ENCODE measurements at regions not wholly inside any gene's neighbourhood (a gene's known extent, or its start where the extent isn't known, plus 50 kb on each side); places are given as distances from the start of the nearest gene placed in this dataset.

DNA sequence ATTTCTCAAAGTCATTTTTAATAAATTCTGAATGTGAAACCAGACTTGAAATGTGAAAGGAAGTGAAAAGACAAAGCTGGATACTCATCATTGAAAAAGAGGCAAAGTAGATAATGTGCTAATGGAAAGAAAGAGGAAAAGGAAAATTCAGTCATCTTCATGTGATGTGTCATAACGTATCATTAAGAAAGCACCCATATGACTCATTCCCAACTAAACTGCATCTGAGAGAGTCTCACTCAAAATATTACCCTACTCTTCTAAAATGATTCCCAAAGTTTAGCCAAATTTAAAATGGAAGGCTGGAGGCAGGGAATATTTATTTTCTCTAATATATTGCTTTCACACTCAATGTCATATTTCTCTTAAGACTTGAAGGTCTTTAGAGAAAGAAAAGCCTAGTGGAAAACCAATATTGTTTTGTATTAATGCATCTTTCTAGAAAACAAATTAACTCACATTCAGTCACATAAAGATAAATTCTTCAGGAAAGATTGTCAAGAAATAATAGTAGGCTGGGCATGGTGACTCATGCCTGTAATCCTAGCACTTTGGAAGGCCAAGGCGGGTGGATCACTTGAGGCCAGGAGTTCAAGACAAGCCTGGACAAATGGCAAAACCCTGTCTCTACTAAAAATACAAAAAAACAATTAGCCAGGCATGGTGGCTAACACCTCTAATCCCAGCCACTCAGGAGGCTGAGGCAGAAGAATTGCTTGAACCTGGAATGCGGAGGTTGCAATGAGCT lies 129.9 kb downstream of the SLC30A10 start:
- no peak for ATAC-seq (ENCODE audit: insufficient read depth, low FRiP score)
- WGBS, 2 donors: 77 to 80% methylated on average over 3 of the region's 3 CpGs
- Histone ChIP-seq H3K27ac (ENCODE audit: low read depth in 1 of 2, low read length in 1 of 2) (no peak overlapping the region), H3K27me3 (ENCODE audit: control insufficient read depth in 3 of 3, insufficient read depth in 3 of 3, low read length in 2 of 3) (no peaks in the 10 kb centered on the region), H3K36me3 (ENCODE audit: control insufficient read depth in 4 of 4, insufficient read depth in 4 of 4, low read length in 4 of 4) (no peaks in the 10 kb centered on the region), H3K4me1 (ENCODE audit: control insufficient read depth in 5 of 5, insufficient read depth in 5 of 5, low read length in 5 of 5) (no peaks in the 10 kb centered on the region), H3K9ac (ENCODE audit: insufficient read depth in 1 of 2, low read length in 2 of 2) (no peak overlapping the region), H3K4me3 (no peak overlapping the region), H3K9me3 (ENCODE audit: control insufficient read depth in 4 of 4, insufficient read depth in 3 of 4, low read length in 3 of 4) (peaks cover 0 to 4% (median 0%) of the 10 kb centered on the region in 4 donors)
- DNase-seq: no peak
- TF ChIP-seq, protein P1, sequence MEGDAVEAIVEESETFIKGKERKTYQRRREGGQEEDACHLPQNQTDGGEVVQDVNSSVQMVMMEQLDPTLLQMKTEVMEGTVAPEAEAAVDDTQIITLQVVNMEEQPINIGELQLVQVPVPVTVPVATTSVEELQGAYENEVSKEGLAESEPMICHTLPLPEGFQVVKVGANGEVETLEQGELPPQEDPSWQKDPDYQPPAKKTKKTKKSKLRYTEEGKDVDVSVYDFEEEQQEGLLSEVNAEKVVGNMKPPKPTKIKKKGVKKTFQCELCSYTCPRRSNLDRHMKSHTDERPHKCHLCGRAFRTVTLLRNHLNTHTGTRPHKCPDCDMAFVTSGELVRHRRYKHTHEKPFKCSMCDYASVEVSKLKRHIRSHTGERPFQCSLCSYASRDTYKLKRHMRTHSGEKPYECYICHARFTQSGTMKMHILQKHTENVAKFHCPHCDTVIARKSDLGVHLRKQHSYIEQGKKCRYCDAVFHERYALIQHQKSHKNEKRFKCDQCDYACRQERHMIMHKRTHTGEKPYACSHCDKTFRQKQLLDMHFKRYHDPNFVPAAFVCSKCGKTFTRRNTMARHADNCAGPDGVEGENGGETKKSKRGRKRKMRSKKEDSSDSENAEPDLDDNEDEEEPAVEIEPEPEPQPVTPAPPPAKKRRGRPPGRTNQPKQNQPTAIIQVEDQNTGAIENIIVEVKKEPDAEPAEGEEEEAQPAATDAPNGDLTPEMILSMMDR (IDR thresholded peaks at IDR 0.05; ENCODE audit: control extremely low read depth, extremely low read depth): no peak

DNA sequence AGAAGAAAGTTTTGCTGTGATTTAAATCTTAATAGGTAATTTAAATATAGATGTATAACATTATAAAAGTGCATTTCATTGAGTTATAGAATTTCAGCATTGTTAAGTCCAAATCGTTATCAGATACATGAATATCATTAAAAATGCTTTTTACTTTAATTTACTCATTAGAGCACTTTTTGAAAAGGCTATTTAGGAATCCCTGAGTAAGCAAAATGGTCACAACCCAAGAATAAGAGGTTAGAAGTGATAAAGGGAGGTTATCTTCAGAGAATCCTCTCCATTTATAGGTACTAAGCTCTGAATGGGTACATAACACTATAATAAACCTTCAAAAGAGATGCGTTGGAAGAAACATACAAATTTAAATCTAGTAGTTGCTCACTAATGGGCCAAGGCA lies 130.7 kb downstream of the SLC30A10 start:
- TF ChIP-seq, protein P1 (IDR thresholded peaks at IDR 0.05; ENCODE audit: control extremely low read depth, extremely low read depth): no peak
- ATAC-seq (ENCODE audit: insufficient read depth, low FRiP score) (no peak), DNase-seq (no peak)
- no peaks in the 10 kb centered on the region for H3K9me3 ChIP-seq (ENCODE audit: control insufficient read depth in 4 of 4, insufficient read depth in 3 of 4, low read length in 3 of 4)
- no peak overlapping the region for H3K27ac ChIP-seq (ENCODE audit: low read depth in 1 of 2, low read length in 1 of 2)
- H3K4me3 ChIP-seq: no peak overlapping the region
- H3K27me3 ChIP-seq (ENCODE audit: control insufficient read depth in 3 of 3, insufficient read depth in 3 of 3, low read length in 2 of 3): no peaks in the 10 kb centered on the region
- no peaks in the 10 kb centered on the region for H3K36me3 ChIP-seq (ENCODE audit: control insufficient read depth in 4 of 4, insufficient read depth in 4 of 4, low read length in 4 of 4)
- WGBS, 2 donors: 92 to 94% methylated on average over 2 of the region's 2 CpGs
- H3K4me1 ChIP-seq (ENCODE audit: control insufficient read depth in 5 of 5, insufficient read depth in 5 of 5, low read length in 5 of 5): peaks cover 0 to under 1% (median 0%) of the 10 kb centered on the region in 5 donors
- no peak overlapping the region for H3K9ac ChIP-seq (ENCODE audit: insufficient read depth in 1 of 2, low read length in 2 of 2)

DNA sequence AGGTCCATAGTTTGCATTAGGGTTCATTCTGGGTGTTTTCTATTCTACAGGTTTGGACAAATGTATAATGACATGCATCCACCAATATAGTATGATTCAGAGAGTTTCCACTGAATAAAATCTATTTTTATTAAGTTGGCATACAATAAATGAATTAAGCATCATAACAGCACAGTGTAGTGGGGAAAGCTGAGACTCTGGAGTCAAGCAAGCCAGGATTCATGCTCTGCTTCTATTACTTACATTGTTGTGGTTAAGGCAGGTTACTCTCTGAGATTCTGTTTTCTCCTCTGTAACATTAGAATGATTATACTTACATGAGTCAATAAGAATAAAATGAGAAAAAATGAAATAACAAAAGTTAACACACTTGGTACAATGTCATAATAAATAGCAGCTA lies 131.3 kb downstream of the SLC30A10 start:
- no peak for ATAC-seq (ENCODE audit: insufficient read depth, low FRiP score)
- no peak for DNase-seq

More for the DNA sequence above, 131.3 kb downstream of the SLC30A10 start:
- H3K9ac ChIP-seq (ENCODE audit: insufficient read depth in 1 of 2, low read length in 2 of 2): no peak overlapping the region
- H3K27ac ChIP-seq (ENCODE audit: low read depth in 1 of 2, low read length in 1 of 2): no peak overlapping the region
- peaks cover 0 to 3% (median 0%) of the 10 kb centered on the region in 5 donors for H3K4me1 ChIP-seq (ENCODE audit: control insufficient read depth in 5 of 5, insufficient read depth in 5 of 5, low read length in 5 of 5)
- no peak overlapping the region for H3K4me3 ChIP-seq
- no peaks in the 10 kb centered on the region for H3K27me3 ChIP-seq (ENCODE audit: control insufficient read depth in 3 of 3, insufficient read depth in 3 of 3, low read length in 2 of 3)
- TF ChIP-seq, protein P1 (IDR thresholded peaks at IDR 0.05; ENCODE audit: control extremely low read depth, extremely low read depth): no peak
- no peaks in the 10 kb centered on the region for H3K36me3 ChIP-seq (ENCODE audit: control insufficient read depth in 4 of 4, insufficient read depth in 4 of 4, low read length in 4 of 4)
- no peaks in the 10 kb centered on the region for H3K9me3 ChIP-seq (ENCODE audit: control insufficient read depth in 4 of 4, insufficient read depth in 3 of 4, low read length in 3 of 4)
